CD4-positive, alpha-beta memory T cell (primary cell): ENCODE measurements at regions not wholly inside any gene's neighbourhood (a gene's known extent, or its start where the extent isn't known, plus 50 kb on each side); places are given as distances from the start of the nearest gene placed in this dataset.

ENCODE experiments used
- CTCF ChIA-PET: fragments of 350-600 bp; sonication (Branson Sonifier 250); formaldehyde crosslinking; loops from one replicate; lab custom pipeline; 2021; ENCODE audit warnings: inconsistent platforms; ENCODE audit not compliant: partially characterized antibody; lab: Charles Lee
- POLR2A ChIA-PET: fragments of 350-600 bp; sonication (Branson Sonifier 250); formaldehyde crosslinking; loops from one replicate; lab custom pipeline; 2021; ENCODE audit not compliant: partially characterized antibody; lab: Charles Lee
- DNase-seq, 5 donors: peaks; one replicate each; pipeline versions ENCODE4 v3.0.0 to v3.0.0-alpha.2; 2020 to 2022; ENCODE audit warnings: mixed read lengths in 1 of 5
- H3K27ac ChIP-seq: one replicate; pipeline ENCODE4 v1.7.0; 2013; ENCODE audit warnings: low read depth, low read length
- H3K27me3 ChIP-seq: 2 replicates; pipeline ENCODE4 v1.7.0; 2013; ENCODE audit warnings: mild to moderate bottlenecking, low read length, moderate library complexity; ENCODE audit not compliant: insufficient read depth
- H3K36me3 ChIP-seq: 2 replicates; pipeline ENCODE4 v1.7.0; 2013; ENCODE audit warnings: mild to moderate bottlenecking, low read length, moderate library complexity; ENCODE audit not compliant: insufficient read depth
- H3K4me1 ChIP-seq: 2 replicates; pipeline ENCODE4 v1.7.0; 2013; ENCODE audit warnings: mild to moderate bottlenecking, low read length, moderate library complexity; ENCODE audit not compliant: insufficient read depth
- H3K4me3 ChIP-seq, 2 donors: one replicate each; pipeline ENCODE4 v1.7.0; 2013; ENCODE audit warnings: low read length in 2 of 2, mild to moderate bottlenecking in 1 of 2
- H3K9me3 ChIP-seq, 2 donors: one replicate each; pipeline ENCODE4 v1.7.0; 2013; ENCODE audit warnings: low read length in 2 of 2, control low read depth in 1 of 2; ENCODE audit not compliant: control insufficient read depth in 1 of 2
- H3K27ac Mint-ChIP-seq, 7 donors: one replicate each; pipeline ENCODE4 v1.8.0; 2020 to 2021; ENCODE audit warnings: mixed read lengths in 7 of 7, mild to moderate bottlenecking in 6 of 7, inconsistent platforms in 3 of 7, moderate library complexity in 3 of 7
- H3K27me3 Mint-ChIP-seq, 2 donors: one replicate each; pipeline ENCODE4 v1.8.0; 2020 to 2021; ENCODE audit warnings: mixed read lengths in 2 of 2
- H3K36me3 Mint-ChIP-seq, 2 donors: one replicate each; pipeline ENCODE4 v1.8.0; 2020 to 2021; ENCODE audit warnings: mixed read lengths in 2 of 2, inconsistent platforms in 1 of 2, mild to moderate bottlenecking in 1 of 2
- H3K4me1 Mint-ChIP-seq, 4 donors: one replicate each; pipeline ENCODE4 v1.8.0; 2020 to 2021; ENCODE audit warnings: mixed read lengths in 4 of 4, mild to moderate bottlenecking in 1 of 4
- H3K4me3 Mint-ChIP-seq, 8 donors: one replicate each; pipeline ENCODE4 v1.8.0; 2020 to 2021; ENCODE audit warnings: mixed read lengths in 8 of 8, mild to moderate bottlenecking in 7 of 8, moderate library complexity in 6 of 8, inconsistent platforms in 3 of 8
- H3K9me3 Mint-ChIP-seq, 8 donors: one replicate each; pipeline ENCODE4 v1.8.0; 2020 to 2021; ENCODE audit warnings: mixed read lengths in 8 of 8, mild to moderate bottlenecking in 5 of 8, inconsistent platforms in 3 of 8, moderate library complexity in 1 of 8
- intact Hi-C: fragments of 100-400 bp; cut with micrococcal nuclease; formaldehyde crosslinking; loops from one replicate; pipeline ENCODE4 v1.15.1; 2023

- POLR2A ChIA-PET = no interaction called here
- H3K9me3 Mint-ChIP-seq = no peaks in the 10 kb centered on the region
- H3K27ac Mint-ChIP-seq = no peak overlapping the region
- H3K36me3 Mint-ChIP-seq = no peaks in the 10 kb centered on the region
- intact Hi-C loops = no loop called here
- Histone ChIP-seq H3K27ac (no peak overlapping the region), H3K4me3 (no peak overlapping the region), H3K27me3 (no peaks in the 10 kb centered on the region), H3K36me3 (no peaks in the 10 kb centered on the region), H3K9me3 (no peaks in the 10 kb centered on the region), H3K4me1 (no peaks in the 10 kb centered on the region)
- DNase-seq = no peak
- H3K27me3 Mint-ChIP-seq = no peaks in the 10 kb centered on the region
- H3K4me1 Mint-ChIP-seq = peaks cover 0 to 6% (median under 1%) of the 10 kb centered on the region in 4 donors
- CTCF ChIA-PET = interaction anchor here (0.6 kb wide), 1 partner anchor 8 kb away, joined by 3 read pairs; no protein-coding TSS in a partner anchor
- H3K4me3 Mint-ChIP-seq = no peak overlapping the region
These were observed 52.6 kb upstream of the RBPJ start for GRCh38 chr4:26268246-26268645.

- no peak overlapping the region for H3K27ac ChIP-seq
- H3K4me1 ChIP-seq = no peaks in the 10 kb centered on the region
- H3K27ac Mint-ChIP-seq = no peak overlapping the region
- no peaks in the 10 kb centered on the region for H3K27me3 ChIP-seq
- H3K9me3 Mint-ChIP-seq = no peaks in the 10 kb centered on the region
- peaks cover 0 to 6% (median 1%) of the 10 kb centered on the region in 4 donors for H3K4me1 Mint-ChIP-seq
- H3K36me3 Mint-ChIP-seq = no peaks in the 10 kb centered on the region
- H3K4me3 Mint-ChIP-seq = no peak overlapping the region
- H3K9me3 ChIP-seq = no peaks in the 10 kb centered on the region
- H3K4me3 ChIP-seq = no peak overlapping the region
- no peaks in the 10 kb centered on the region for H3K36me3 ChIP-seq
- DNase-seq = no peak
- intact Hi-C loops = no loop called here
- ChIA-PET CTCF (no interaction called here), POLR2A (no interaction called here)
- no peaks in the 10 kb centered on the region for H3K27me3 Mint-ChIP-seq
These were observed 51.8 kb upstream of the RBPJ start for GRCh38 chr4:26269038-26269437.
